CD4-positive, alpha-beta T cell (primary cell): ENCODE measurements at regions not wholly inside any gene's neighbourhood (a gene's known extent, or its start where the extent isn't known, plus 50 kb on each side); places are given as distances from the start of the nearest gene placed in this dataset.
"Not testable (repeated sequence)": the region's sequence is repeated elsewhere in the genome, so short reads cannot be mapped to it uniquely, and the experiment has no call there.

ENCODE experiments used
- ATAC-seq: fragments of 200-7000 bp; cut with Tn5 transposase; one replicate; pipeline ENCODE4 v1.10.0; 2022; ENCODE audit warnings: mild to moderate bottlenecking; ENCODE audit not compliant: poor library complexity
- CTCF ChIA-PET: fragments of 350-600 bp; sonication (Branson Sonifier 250); formaldehyde crosslinking; loops from one replicate; lab custom pipeline; 2021; ENCODE audit warnings: antibody characterized with exemption, inconsistent platforms; lab: Charles Lee
- POLR2A ChIA-PET: fragments of 350-600 bp; sonication (Branson Sonifier 250); formaldehyde crosslinking; loops from one replicate; lab custom pipeline; 2021; ENCODE audit warnings: antibody characterized with exemption, inconsistent platforms; lab: Charles Lee
- DNase-seq, 14 experiments: peaks; one replicate each; pipeline ENCODE4 v3.0.0-alpha.2; 2013 to 2020; ENCODE audit warnings: mixed read lengths in 2 of 14
- H3K27ac ChIP-seq, 2 donors: one replicate each; pipeline versions ENCODE4 v1.5.1 to v1.7.0; 2013; ENCODE audit warnings: low read length in 2 of 2, low read depth in 1 of 2, mild to moderate bottlenecking in 1 of 2
- H3K27me3 ChIP-seq, 2 experiments: 1 replicate in 1 of 2; 2 replicates in 1 of 2; pipeline versions ENCODE4 v1.6.1 to v1.7.0; 2013; ENCODE audit warnings: low read length in 2 of 2, control low read depth in 1 of 2, mild to moderate bottlenecking in 1 of 2, moderate library complexity in 1 of 2; ENCODE audit not compliant: insufficient read depth in 2 of 2, control insufficient read depth in 1 of 2
- H3K36me3 ChIP-seq: one replicate; pipeline ENCODE4 v1.6.1; 2013; ENCODE audit warnings: low read length, control low read depth; ENCODE audit not compliant: insufficient read depth
- H3K4me1 ChIP-seq: one replicate; pipeline ENCODE4 v1.6.1; 2013; ENCODE audit warnings: low read length, control low read depth; ENCODE audit not compliant: insufficient read depth
- H3K4me3 ChIP-seq: one replicate; pipeline ENCODE4 v1.5.1; 2013; ENCODE audit warnings: mild to moderate bottlenecking, low read length, moderate library complexity
- H3K9me3 ChIP-seq, 2 experiments: 1 replicate in 1 of 2; 2 replicates in 1 of 2; pipeline versions ENCODE4 v1.6.1 to v1.7.0; 2013; ENCODE audit warnings: low read length in 2 of 2, mild to moderate bottlenecking in 2 of 2, control low read depth in 1 of 2, moderate library complexity in 1 of 2; ENCODE audit not compliant: control insufficient read depth in 1 of 2, insufficient read depth in 1 of 2
- H3K27ac Mint-ChIP-seq: one replicate; pipeline ENCODE4 v1.8.0; 2020; ENCODE audit warnings: mixed read lengths
- H3K27me3 Mint-ChIP-seq: one replicate; pipeline ENCODE4 v1.8.0; 2021; ENCODE audit warnings: mixed read lengths
- H3K36me3 Mint-ChIP-seq: one replicate; pipeline ENCODE4 v1.8.0; 2021; ENCODE audit warnings: low read depth, mixed read lengths
- H3K4me1 Mint-ChIP-seq: one replicate; pipeline ENCODE4 v1.8.0; 2021; ENCODE audit warnings: low read depth, mixed read lengths
- H3K4me3 Mint-ChIP-seq: one replicate; pipeline ENCODE4 v1.8.0; 2020; ENCODE audit warnings: mild to moderate bottlenecking, mixed read lengths
- H3K9me3 Mint-ChIP-seq: one replicate; pipeline ENCODE4 v1.8.0; 2020; ENCODE audit warnings: mixed read lengths
- intact Hi-C, 2 experiments: fragments of 100-400 bp; cut with DNase I in 1 of 2; cut with micrococcal nuclease in 1 of 2; formaldehyde crosslinking; loops; one replicate each; pipeline versions ENCODE4 v1.15.1 to v1.9.0; 2023 to 2025; cut with DNase I, micrococcal nuclease
- TF ChIP-seq, protein P1 (sequence below): fragments of 200-600 bp; IDR thresholded peaks from one replicate; pipeline ENCODE4 v1.8.0; 2022; ENCODE audit warnings: antibody characterized with exemption, mild to moderate bottlenecking

DNA sequence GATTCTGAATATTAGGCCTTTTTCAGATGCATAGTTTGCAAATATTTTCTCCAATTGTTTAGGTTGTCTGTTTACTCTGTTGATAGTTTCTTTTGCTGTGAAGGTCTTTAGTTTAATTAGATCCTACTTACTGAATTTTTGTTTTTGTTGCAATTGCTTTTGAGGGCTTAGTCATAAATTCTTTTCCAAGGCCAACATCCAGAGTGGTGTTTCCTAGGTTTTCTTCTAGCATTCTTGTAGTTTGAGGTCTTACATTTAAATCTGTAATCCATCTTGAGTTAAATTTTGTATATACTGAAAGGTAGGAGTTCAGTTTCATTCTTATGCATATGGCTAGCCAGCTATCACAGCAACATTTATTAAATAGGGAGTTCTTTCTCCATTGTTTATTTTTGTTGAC, 404.8 kb downstream of the LNPK start:
- ATAC-seq (no peak), DNase-seq (no peak)
- ChIA-PET CTCF (no interaction called here), POLR2A (no interaction called here)
- Histone ChIP-seq H3K36me3 (no peaks in the 10 kb centered on the region), H3K4me1 (no peaks in the 10 kb centered on the region), H3K27ac (no peak overlapping the region), H3K9me3 (no peaks in the 10 kb centered on the region), H3K4me3 (no peak overlapping the region), H3K27me3 (no peaks in the 10 kb centered on the region)
- H3K27me3 Mint-ChIP-seq: peaks cover 5% of the 10 kb centered on the region
- no peaks in the 10 kb centered on the region for H3K9me3 Mint-ChIP-seq
- intact Hi-C loops: no loop called here
- H3K4me1 Mint-ChIP-seq: no peaks in the 10 kb centered on the region
- no peaks in the 10 kb centered on the region for H3K36me3 Mint-ChIP-seq
- H3K27ac Mint-ChIP-seq: no peak overlapping the region
- TF ChIP-seq, protein P1, sequence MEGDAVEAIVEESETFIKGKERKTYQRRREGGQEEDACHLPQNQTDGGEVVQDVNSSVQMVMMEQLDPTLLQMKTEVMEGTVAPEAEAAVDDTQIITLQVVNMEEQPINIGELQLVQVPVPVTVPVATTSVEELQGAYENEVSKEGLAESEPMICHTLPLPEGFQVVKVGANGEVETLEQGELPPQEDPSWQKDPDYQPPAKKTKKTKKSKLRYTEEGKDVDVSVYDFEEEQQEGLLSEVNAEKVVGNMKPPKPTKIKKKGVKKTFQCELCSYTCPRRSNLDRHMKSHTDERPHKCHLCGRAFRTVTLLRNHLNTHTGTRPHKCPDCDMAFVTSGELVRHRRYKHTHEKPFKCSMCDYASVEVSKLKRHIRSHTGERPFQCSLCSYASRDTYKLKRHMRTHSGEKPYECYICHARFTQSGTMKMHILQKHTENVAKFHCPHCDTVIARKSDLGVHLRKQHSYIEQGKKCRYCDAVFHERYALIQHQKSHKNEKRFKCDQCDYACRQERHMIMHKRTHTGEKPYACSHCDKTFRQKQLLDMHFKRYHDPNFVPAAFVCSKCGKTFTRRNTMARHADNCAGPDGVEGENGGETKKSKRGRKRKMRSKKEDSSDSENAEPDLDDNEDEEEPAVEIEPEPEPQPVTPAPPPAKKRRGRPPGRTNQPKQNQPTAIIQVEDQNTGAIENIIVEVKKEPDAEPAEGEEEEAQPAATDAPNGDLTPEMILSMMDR: no peak
- no peak overlapping the region for H3K4me3 Mint-ChIP-seq

DNA sequence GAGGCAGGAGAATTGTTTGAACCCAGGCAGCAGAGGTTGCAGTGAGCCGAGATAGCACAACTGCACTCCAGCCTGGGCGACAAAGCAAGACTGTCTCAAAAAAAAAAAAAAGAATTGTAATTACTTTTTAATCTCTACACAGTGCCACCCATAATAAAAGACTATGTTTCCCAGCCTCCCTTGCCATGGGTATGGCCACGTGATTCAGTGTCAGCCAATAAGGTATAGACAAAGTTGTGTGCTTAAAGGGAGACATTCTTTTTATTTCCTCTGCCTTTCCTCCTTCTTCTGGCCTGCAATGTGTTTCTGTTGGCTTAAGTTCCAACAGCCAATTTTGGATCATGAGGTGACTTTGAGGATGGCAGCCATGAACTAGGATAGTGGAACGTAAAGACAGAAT, 406.9 kb downstream of the LNPK start:
- ATAC-seq (no peak), DNase-seq (no peak)
- H3K27ac Mint-ChIP-seq: no peak overlapping the region
- no peaks in the 10 kb centered on the region for H3K9me3 Mint-ChIP-seq
- Histone ChIP-seq H3K27ac (no peak overlapping the region), H3K9me3 (no peaks in the 10 kb centered on the region), H3K36me3 (no peaks in the 10 kb centered on the region), H3K27me3 (no peaks in the 10 kb centered on the region), H3K4me1 (no peaks in the 10 kb centered on the region), H3K4me3 (no peak overlapping the region)
- intact Hi-C loops: no loop called here
- no peak overlapping the region for H3K4me3 Mint-ChIP-seq
- no peaks in the 10 kb centered on the region for H3K36me3 Mint-ChIP-seq
- POLR2A ChIA-PET: no interaction called here
- TF ChIP-seq, protein P1: no peak
- CTCF ChIA-PET: no interaction called here
- peaks cover 5% of the 10 kb centered on the region for H3K27me3 Mint-ChIP-seq
- no peaks in the 10 kb centered on the region for H3K4me1 Mint-ChIP-seq

DNA sequence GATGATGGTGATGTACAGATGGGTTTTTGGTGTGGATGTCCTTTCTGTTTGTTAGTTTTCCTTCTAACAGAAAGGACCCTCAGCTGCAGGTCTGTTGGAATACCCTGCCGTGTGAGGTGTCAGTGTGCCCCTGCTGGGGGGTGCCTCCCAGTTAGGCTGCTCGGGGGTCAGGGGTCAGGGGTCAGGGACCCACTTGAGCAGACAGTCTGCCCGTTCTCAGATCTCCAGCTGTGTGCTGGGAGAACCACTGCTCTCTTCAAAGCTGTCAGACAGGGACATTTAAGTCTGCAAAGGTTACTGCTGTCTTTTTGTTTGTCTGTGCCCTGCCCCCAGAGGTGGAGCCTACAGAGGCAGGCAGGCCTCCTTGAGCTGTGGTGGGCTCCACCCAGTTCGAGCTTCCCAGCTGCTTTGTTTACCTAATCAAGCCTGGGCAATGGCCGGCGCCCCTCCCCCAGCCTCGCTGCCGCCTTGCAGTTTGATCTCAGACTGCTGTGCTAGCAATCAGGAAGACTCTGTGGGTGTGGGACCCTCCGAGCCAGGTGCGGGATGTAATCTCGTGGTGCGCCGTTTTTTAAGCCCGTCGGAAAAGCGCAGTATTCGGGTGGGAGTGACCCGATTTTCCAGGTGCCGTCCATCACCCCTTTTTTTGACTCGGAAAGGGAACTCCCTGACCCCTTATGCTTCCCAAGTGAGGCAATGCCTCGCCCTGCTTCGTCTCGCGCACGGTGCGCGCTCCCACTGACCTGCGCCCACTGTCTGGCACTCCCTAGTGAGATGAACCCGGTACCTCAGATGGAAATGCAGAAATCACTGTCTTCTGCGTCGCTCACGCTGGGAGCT, 408.2 kb downstream of the LNPK start:
- H3K4me1 ChIP-seq, ATAC-seq, H3K27me3 Mint-ChIP-seq, intact Hi-C loops, H3K9me3 Mint-ChIP-seq, H3K9me3 ChIP-seq, POLR2A ChIA-PET, H3K4me3 Mint-ChIP-seq, H3K27ac ChIP-seq, H3K4me1 Mint-ChIP-seq, H3K27ac Mint-ChIP-seq, H3K4me3 ChIP-seq, H3K27me3 ChIP-seq, CTCF ChIA-PET, DNase-seq, H3K36me3 Mint-ChIP-seq, H3K36me3 ChIP-seq: not testable (repeated sequence)

DNA sequence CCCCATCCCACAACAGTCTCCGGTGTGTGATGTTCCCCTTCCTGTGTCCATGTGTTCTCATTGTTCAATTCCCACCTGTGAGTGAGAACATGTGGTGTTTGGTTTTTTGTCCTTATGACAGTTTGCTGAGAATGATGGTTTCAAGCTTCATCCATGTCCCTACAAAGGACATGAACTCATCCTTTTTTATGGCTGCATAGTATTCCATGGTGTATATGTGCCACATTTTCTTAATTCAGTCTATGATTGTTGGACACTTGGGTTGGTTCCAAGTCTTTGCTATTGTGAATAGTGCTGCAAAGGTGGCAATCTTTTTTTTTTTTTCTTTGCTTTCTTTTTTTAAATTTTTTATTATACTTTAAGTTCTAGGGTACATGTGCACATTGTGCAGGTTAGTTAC, 406.7 kb upstream of the ATP5MC3 start:
- POLR2A ChIA-PET, H3K27me3 Mint-ChIP-seq, H3K4me1 ChIP-seq, ATAC-seq, DNase-seq, H3K36me3 ChIP-seq, H3K4me3 ChIP-seq, H3K4me3 Mint-ChIP-seq, H3K27me3 ChIP-seq, H3K9me3 Mint-ChIP-seq, H3K27ac ChIP-seq, H3K27ac Mint-ChIP-seq, CTCF ChIA-PET, H3K36me3 Mint-ChIP-seq, intact Hi-C loops, H3K9me3 ChIP-seq, H3K4me1 Mint-ChIP-seq: not testable (repeated sequence)
